ENCODE measurements at regions not wholly inside any gene's neighbourhood (a gene's known extent, or its start where the extent isn't known, plus 50 kb on each side); places are given as distances from the start of the nearest gene placed in this dataset.

GRCh38 chr2:194870974-194871535 lies 786.0 kb upstream of the SLC39A10 start:
- TF ChIP-seq CTCF (IDR thresholded peaks at IDR 0.05) (no peak), POLR2A (IDR thresholded peaks at IDR 0.05) (no peak), EP300 (IDR thresholded peaks at IDR 0.05) (no peak), POLR2AphosphoS5 (IDR thresholded peaks at IDR 0.05) (no peak)

All from stomach (tissue), 4 donors.